RPMI7951 (cell line): ENCODE measurements at regions not wholly inside any gene's neighbourhood (a gene's known extent, or its start where the extent isn't known, plus 50 kb on each side); places are given as distances from the start of the nearest gene placed in this dataset.
A peak's percentile ranks its signal among the peaks of the same experiment; 100 is the strongest.

ENCODE experiments used
- DNase-seq: peaks from one replicate; pipeline ENCODE4 v3.0.0-alpha.2; 2012; ENCODE audit warnings: low read depth

DNA sequence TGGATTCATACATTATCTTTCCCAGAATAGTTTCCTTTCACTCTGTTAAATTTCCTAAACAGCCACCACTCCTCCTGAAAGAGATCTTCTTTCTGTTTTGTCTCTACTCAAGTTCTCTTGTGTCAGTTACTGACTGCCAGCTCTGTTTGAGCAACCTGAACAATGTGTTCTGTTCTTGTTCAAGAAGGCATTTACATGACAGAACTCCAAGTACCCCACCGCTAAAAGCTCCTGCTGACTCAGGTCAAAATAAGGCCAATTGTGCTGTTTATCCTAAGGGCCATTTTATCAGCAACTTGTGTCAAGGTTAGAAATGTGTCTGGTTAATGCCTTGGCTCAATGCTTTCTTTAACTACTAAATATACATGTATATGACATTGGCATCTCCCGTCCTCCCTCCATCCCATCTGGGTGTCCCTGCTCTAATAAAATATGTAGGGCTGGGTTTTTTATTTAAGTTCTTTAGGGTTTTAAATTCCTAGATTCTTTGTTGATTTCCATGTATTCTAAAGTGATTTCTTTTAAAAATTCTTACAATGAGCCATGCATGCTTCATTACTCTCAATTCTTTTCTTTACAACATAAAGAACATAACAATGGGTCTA is 144.3 kb upstream of the PAQR3 start:
- DNase-seq, result no peak

DNA sequence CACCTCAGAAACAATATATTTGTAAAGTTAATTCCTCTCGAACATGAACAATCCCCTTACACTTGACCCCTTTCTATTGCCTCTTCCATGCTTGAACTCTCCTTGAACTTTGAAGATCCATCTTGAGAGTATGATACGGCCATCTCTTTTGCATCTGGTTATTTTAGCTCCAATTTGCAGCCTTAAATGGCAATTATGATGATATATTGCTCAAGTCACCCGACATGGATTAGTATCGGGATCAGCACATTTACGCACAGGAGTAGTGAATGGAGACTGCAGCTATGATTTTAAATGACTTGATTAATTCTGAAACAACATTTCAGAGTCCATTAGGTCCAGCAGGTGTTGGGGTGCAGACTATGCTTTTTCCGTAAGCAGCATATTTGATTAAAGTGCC is 143.8 kb upstream of the PAQR3 start:
- no peak for DNase-seq

DNA sequence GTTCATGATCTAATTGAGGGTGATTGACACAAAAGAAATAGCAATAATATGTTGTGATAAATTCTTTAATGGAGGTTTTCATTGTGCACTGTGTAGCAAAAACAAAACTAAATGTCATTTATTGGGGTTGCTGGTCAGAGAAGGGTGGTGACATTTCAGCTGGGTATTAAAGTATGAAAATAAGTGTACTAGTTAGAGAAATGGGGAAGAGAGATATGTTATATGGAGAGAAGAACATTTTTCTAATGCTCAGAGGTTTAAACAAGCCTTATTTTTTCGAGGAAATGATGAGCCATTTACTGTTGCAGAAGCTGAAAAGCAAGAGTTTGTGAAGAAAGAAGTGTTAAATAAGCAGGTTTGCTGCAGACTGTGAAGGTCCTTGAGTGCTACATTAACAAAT is 142.7 kb upstream of the PAQR3 start:
- no peak for DNase-seq

DNA sequence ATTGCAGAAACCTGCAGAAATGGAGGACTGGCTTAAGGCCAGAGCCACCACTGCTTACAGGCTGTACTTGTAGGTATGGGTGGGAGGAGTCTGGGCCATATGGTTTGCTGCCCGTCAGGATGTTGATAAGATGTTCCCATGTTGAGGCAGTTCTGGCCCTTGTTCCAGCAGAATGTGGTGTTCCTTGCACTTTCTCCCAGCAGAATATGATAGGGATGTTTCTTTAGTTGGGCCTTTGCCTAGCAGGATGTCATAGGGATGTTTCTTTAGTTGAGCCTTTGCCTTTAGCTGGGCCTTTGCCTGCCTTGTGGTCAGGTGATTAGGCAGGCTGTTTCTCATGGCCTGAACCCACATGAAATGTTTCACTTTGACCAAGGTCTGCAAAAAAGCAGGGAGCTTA is 139.1 kb upstream of the PAQR3 start:
- DNase-seq, result no peak

DNA sequence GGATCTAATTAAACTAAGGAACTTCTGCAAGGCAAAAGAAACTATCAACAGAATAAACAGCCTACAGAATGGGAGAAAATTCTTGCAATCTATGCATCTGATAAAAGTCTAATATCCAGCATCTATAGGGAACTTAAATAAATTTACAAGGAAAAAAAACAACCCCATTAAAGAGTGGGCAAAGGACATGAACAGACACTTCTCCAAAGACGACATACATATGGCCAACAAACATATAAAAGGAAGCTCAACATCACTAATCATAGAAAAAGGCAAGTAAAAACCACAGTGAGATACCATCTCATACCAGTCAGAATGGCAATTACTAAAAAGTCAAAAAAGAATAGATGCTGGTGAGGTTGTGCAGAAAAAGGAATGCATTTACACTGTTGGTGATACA is 134.8 kb upstream of the PAQR3 start:
- DNase-seq, result no peak

DNA sequence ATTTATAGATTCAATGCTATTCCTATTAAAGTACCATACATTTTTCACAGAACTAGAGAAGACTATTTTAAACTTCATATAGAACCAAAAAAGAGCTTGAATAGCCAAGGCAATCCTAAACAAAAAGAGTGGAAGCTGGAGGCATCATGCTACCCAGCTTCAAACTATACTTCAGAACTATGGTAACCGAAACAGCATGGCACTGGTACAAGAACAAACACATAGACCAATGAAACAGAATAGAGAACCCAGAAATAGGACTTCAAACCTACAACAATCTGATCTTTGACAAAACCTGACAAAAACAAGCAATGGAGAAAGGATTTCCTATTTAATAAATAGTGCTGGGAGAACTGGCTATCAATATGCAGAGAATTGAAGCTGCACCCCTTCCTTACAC is 134.2 kb upstream of the PAQR3 start:
- no peak for DNase-seq

DNA sequence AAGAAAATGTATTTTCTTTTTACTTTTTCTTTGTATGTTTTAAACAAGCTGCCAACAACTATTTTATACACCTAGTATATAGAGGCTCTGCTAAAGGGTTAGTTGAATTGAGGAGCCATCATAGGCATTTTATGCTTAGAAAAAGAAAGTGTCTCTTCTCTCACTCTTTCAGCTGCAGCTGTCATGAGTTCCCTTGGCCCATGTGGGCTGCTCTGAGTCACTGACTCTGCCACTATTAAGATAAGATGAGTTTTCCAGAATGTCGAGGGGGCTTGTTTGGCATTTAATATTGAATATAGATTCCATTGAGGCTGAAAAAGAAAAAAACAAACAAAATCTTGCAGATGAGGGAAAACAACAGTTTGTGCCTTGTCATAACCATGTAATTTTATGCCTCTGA is 126.0 kb upstream of the PAQR3 start:
- DNase-seq, result no peak

DNA sequence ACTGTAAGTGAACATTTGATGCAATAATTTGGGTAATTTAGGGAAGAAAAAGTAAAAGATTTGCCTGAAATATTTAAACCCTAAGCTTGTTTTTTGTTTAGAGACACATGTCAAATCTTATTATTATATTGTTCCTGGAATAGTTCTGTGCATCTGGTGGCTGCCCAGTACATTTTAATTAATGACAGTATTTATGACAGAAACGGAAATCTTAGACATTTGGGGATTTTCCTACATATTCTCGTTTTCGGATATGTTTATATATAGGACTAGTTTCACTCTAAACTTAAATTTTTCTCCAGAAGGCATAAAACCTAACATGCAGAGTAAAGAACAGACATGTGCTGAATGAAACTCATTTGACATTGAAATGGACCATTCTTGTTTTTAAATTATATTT is 125.6 kb upstream of the PAQR3 start:
- no peak for DNase-seq

DNA sequence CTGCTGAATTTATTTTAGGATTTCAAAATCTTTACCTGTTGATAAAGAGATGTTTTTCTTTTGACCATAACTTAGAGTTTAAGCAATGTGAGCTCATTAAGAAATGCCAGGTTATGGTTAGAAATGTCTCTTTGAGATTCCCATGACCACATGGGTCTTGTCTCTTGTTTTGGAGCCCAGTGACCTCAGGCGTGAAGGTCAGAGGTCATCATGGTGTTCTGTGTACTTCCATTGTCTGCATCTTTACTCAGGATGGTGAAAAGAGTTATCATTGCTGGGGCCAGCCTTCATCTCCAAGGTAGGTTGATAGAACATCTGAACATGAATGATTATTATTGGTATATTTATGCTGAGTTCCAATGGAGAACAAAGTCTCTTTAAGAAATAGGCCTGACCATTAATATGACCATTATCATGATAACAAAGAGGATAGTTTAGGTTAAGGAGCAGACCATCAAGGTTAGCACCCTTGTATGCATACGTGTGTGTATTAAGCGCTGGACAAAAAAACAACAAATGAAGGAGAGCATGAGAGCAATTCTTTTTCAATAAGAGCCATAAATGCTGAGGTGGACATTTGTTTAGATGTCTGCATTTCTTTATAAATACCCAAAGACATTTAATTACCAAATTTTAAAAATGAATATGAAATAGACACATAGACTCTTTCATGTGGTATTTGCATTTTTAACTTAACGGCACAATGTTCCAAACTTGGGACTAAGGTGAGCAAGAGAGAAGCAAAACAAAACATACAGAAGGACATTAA is 120.6 kb upstream of the PAQR3 start:
- no peak for DNase-seq

DNA sequence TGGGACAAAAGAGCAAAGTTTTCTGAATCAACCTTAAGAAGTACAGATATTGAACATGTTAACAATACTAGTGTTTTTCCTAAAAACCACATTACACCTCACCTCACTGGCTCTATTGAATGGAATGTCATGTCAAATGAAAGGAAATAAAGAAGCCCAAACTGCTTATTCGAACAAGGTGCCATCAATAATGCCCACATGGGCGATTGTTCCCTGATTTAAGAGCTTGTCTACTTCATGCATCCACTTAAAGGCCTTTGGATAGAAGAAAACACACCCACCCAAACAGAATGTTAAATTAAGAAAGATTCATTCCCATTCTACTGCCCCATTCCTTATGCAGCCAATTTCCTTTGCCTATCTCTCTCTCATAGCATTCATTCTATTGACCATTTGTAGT is 118.5 kb upstream of the PAQR3 start:
- DNase-seq, result no peak

DNA sequence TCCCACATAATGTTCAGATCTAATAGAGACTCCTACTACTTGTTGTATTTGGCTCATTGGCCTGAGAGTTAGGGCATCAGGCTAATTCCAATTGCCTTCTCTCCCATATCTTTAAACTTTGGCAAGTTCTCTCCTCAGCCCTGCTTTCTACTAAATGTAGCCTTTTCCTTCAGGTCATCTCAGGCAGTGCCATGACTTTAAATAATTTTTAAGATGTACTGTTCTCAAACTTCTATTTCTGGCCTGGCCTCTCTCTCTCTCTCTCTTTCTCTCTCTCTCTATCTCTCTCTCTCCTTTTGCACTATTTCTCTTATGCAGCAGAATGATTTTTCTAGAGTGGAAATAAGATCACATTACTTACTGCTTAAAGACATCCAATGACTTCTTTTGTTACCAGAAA is 114.5 kb upstream of the PAQR3 start:
- no peak for DNase-seq

DNA sequence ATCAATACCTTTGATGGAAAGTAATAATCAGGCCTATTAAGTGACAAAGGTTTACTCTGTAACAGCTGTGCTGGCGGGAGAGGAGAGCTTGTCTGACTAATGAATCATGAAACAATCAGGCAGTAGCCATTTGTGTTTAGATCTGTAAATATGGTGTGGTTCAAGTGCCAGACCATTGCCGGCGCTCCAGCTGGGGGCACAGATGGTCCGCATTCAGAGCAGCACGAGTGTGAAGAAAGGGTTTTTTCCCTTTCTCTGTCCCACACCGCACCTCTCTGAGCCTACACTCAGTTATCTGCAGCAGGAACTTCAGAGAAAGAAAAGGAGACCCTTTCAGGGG is 111.3 kb upstream of the PAQR3 start:
- DNase-seq, result peak; percentile 8

DNA sequence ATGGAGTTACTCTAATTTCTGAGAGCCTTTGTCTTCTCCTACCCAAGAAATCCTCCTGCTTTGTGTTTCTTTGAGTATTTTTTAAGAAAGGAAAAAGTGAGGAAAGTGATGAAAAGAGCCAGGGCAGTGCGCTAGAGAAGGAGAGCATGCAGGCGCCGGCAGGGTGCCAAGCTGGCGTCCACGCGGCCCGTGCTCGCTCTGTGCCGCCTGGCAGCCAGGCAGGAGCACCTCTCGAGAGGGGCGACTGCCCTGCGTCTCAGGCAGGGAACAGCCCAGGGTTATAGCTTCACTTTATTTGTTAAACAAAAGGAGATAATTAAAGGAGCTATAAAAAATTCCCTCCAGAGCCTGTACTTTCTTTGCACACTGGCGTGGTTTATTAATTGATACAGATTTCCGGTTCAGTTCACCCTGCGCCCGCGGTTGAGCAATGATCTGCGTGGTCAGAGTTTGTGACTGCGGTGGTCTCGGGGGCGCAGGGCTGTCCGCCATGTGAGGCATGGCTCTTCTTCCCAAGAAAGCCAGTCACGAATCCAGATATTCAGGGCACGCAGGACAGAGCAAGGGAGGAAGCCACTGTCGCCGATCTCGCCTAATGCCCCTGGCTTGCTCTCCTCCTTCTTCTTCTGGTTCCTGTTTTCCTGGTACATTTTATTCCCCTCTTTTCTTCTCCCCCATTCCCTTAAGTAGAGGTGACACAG is 110.8 kb upstream of the PAQR3 start:
- peak; percentile 13 for DNase-seq

DNA sequence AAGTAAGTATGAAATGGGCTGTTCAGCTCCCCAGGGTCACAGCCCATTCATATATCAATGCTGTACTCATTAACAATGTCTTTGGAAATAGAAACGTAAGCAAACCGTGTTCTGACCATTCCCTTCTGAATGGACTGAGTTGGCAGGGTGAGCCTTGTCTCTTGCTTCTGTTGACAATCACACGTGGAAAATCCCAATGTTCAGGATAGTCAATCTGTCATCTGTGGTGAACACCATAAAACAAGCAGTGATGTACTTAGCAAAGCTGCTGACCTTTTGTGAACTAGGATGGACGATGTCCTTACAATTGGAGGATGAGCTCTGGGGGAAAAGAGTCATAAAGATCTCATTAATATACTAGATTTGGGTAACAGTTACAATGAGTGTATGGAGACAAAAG is 109.6 kb upstream of the PAQR3 start:
- DNase-seq, result no peak

DNA sequence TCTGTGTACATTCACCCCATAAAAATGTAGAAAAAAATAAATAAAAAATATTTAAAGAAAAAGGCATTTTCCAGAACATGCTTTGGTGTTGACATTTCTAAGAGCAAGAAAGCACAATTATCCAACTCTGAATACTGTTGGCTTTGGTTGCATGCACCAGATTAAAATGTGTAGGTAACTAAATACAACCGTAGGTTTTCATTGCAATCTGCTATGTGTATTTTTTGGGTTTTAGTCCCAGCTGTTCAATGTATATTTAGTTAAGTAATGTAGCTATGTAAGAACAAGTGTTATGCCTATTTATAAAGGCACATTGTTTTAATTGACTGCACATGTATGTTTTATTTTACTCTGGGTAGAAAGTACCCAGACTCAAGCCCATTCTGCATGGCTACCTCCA is 108.1 kb upstream of the PAQR3 start:
- DNase-seq, result no peak

DNA sequence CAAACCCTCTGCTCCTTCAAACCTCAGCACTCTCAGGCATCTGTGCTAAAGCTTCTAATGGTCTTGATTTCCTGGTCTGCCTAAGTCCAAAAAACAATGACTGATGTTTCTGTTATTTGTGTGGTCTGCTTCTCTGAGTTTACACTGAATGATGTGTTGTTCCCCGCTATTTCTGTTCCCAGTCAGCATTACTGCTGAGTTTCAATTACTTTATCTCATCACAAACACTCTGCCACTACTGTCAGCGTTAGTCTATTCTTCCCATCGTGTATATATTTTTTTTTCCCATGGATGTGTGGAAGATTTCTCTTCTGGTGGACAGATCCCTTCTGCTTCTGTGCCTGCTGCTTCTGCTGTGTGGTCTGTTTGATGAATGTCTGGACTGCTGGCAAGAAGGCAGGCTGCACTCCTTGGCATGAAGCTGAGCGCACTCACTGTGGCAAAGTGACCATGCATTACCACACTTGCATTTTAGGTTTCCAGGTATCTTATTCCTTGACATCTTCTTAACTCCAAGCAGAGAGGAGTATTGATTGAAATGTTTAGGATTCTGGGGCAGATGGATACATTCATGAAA is 106.9 kb upstream of the PAQR3 start:
- DNase-seq, result no peak

DNA sequence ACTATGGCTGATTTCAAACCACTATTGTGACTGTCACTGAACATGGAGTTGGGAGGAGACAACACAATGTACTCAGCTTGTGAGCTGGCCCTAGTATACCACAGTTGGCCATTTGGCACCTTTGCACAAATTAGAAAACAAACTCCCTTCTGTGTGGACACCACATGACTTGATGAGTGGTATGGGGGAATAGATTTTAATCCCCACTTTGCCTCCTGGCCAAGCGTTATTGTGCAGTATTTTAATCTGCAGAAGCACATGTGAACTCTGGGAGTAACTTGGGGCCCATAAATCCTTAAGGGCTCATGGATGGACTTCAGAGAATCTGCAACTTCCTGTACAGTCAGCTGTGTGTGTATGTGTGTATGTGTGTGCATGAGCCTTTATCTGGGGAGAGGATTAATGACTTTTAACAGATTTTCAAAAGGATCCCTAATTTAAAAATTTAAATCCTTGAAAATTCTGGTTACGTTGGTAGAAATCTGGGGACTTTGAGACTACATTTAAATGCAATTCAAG is 105.0 kb upstream of the PAQR3 start:
- no peak for DNase-seq

DNA sequence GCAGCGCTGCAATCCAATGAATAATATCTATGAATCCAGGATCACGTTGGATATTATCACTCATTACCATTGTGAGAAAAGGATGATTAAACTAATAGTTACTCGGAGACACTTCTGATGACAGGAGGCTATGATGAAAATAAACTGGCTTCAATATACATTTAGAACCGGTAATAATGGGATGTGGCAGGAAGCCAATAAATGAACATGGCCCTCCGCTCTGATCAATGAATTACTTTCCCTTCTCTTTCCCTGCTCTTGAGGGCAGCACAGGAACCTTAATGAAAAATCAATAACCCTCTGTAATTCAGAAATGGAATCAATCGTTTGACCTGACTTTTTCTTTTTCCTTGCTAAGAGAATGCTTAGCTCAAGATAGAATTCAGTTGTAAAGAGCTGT is 103.9 kb upstream of the PAQR3 start:
- no peak for DNase-seq

DNA sequence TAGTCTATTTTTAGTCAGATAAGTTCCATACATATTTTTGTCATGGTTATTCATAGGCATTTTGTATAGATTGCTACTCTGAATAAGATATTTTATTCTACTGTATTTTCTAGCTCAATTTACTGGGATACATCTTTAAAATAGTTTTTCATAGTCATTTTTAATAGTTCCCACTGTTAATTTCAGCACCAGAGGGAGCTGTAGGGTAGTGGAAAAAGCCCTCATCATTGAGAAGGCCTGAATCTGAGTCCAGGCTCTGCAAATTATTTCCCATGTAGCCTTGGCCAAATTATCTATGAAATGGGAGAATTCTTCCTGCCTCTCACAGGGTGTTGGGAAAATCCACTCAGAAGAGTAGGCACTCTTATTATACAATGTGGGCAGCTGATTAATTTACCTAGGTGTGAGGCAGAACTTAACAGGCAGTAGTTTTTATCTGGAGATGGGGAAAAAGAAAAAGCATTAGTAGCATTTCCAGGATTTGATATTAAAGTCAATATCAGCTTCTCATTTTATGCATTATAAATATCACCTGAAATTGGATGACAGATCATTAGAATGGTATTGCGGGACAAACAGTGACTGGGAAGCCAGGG is 102.9 kb upstream of the PAQR3 start:
- peak; percentile 14 for DNase-seq

DNA sequence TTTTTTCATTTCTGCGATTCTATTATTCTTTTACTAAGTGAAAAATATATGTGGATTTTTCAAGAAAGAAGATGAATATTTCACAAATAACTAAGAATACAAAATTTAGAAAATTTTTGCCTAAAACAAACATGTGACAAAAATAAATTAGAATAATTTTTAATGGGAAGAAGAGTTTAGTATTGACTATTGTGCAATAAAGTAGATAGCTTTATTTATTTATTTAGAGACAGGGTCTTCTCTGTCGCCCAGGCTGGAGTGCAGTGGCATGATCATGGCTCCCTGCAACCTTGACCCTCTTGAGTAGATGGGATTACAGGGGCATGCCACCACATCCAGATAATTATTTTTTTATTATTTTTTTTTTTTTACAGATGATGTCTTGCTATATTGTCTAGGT is 95.3 kb upstream of the PAQR3 start:
- DNase-seq, result no peak

DNA sequence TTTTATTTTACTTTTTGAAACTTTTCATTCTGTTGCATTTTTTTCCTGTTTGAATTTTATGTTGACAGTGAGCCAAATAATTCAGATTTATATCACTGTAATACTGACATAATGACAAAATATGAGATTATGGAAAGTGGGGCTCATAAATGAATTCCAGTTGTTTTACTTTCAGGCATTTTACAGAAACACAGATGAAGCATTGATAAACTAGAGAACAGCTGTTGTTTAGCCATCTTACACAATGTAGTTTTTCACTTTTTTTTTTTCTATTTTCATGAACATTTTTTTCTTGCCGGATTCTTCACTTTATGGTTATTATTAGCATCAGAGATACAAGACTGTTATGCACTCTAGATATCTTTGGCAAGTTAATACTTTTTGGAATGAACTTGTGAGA is 91.7 kb upstream of the PAQR3 start:
- DNase-seq, result no peak

DNA sequence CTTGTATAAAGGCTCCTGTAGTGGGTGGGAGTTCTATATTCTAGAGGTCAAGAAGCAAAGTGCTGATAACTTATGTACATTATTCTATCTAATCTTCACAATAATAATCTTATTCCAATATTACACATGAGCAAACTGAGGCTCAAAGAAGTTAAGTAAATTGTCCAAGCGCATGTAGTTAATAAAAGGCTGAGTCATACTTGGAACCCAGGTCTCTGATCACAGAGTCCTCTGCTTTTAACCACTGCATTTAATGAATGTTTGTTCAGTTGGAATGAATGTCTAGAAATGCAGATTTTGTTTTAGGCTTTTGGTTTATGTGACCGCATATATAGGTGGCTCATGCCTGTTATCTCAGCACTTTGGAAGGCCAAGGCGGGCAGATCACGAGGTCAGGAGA is 88.4 kb upstream of the PAQR3 start:
- DNase-seq, result no peak

DNA sequence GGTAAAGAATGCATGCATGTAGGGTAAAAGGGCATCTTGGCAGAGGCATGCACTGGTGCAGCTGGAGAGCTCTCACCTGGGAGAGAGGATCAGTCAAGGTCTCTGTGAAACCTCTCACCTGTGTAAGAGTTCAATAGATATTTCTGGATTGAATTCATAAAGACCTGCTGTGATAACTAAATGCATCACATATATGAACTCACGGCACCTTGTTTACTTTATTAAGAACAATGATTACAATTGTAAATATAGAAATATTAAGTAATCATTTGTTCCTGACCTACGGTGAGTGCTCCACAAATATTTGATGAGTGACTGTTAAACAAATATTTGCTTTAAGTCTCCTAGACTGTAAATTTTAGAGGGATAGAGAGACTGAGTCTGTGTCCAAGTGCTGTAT is 85.9 kb upstream of the PAQR3 start:
- no peak for DNase-seq
